PC-9 (cell line): ENCODE measurements at regions not wholly inside any gene's neighbourhood (a gene's known extent, or its start where the extent isn't known, plus 50 kb on each side); places are given as distances from the start of the nearest gene placed in this dataset.

Source experiments
- BruUV-seq: library from RNA; stranded (reverse); fragments of 400-500 nt; replicated peaks from 2 replicates; lab custom pipeline; 2021; lab: Mats Ljungman, UMichigan
- CTCF ChIA-PET: fragments of 300-600 bp; sonication (Branson Sonifier 250); formaldehyde crosslinking; loops from one replicate; lab custom pipeline; 2022; ENCODE audit warnings: antibody characterized with exemption; lab: Charles Lee
- POLR2A ChIA-PET: fragments of 300-600 bp; sonication (Branson Sonifier 250); formaldehyde crosslinking; loops from one replicate; lab custom pipeline; 2022; ENCODE audit warnings: antibody characterized with exemption; ENCODE audit not compliant: unreplicated experiment; lab: Charles Lee
- DNase-seq, 2 experiments: peaks; one replicate each; pipeline versions ENCODE4 v3.0.0 to v3.0.0-alpha.2; 2015 to 2022; ENCODE audit warnings: mixed read lengths in 1 of 2
- H2AFZ ChIP-seq: fragments of 200-600 bp; sonication (generic); 2 replicates; pipeline ENCODE4 v1.8.1; 2017; ENCODE audit warnings: antibody characterized with exemption
- H3F3A ChIP-seq: fragments of 200-600 bp; sonication (generic); 2 replicates; pipeline ENCODE4 v1.8.1; 2017; ENCODE audit warnings: antibody characterized with exemption, mild to moderate bottlenecking, low read depth; ENCODE audit not compliant: insufficient read depth
- H3K27ac ChIP-seq: fragments of 200-600 bp; sonication (generic); 2 replicates; pipeline ENCODE4 v1.6.1; 2016; ENCODE audit warnings: mixed run types
- H3K27me3 ChIP-seq: fragments of 200-600 bp; sonication (generic); 2 replicates; pipeline ENCODE4 v1.6.1; 2016; ENCODE audit warnings: low read depth, mixed run types; ENCODE audit not compliant: insufficient read depth
- H3K36me3 ChIP-seq: fragments of 200-600 bp; sonication (generic); 2 replicates; pipeline ENCODE4 v1.6.1; 2016; ENCODE audit warnings: low read depth, mixed run types
- H3K4me1 ChIP-seq: fragments of 200-600 bp; sonication (generic); replicated peaks from 2 replicates; pipeline ENCODE4 v1.6.1; 2016; ENCODE audit warnings: mixed run types; ENCODE audit not compliant: insufficient read depth
- H3K4me2 ChIP-seq: fragments of 200-600 bp; sonication (generic); 2 replicates; pipeline ENCODE4 v1.6.1; 2017; ENCODE audit warnings: mixed run types
- H3K4me3 ChIP-seq: fragments of 200-600 bp; sonication (generic); 2 replicates; pipeline ENCODE4 v1.6.1; 2016; ENCODE audit warnings: mixed run types
- H3K79me2 ChIP-seq: fragments of 200-600 bp; sonication (generic); 2 replicates; pipeline ENCODE4 v1.6.1; 2017; ENCODE audit warnings: low read depth, mixed run types
- H3K9me2 ChIP-seq: fragments of 200-600 bp; sonication (generic); 2 replicates; pipeline ENCODE4 v1.8.1; 2017; ENCODE audit warnings: mild to moderate bottlenecking; ENCODE audit not compliant: insufficient read depth
- H3K9me3 ChIP-seq: fragments of 200-600 bp; sonication (generic); 2 replicates; pipeline ENCODE4 v1.8.1; 2016; ENCODE audit warnings: low read depth; ENCODE audit not compliant: insufficient read depth
- H4K20me1 ChIP-seq: fragments of 200-600 bp; sonication (generic); 2 replicates; pipeline ENCODE4 v1.8.1; 2017; ENCODE audit not compliant: insufficient read depth
- CTCF ChIP-seq: fragments of 200-600 bp; sonication (generic); conservative IDR thresholded peaks from 2 replicates; pipeline ENCODE4 v1.6.1; 2017; ENCODE audit warnings: mixed run types, antibody characterized with exemption, mild to moderate bottlenecking, moderate library complexity
- EZH2 ChIP-seq: fragments of 200-600 bp; sonication (generic); IDR thresholded peaks from 2 replicates; pipeline ENCODE4 v1.8.0; 2017; ENCODE audit warnings: antibody characterized with exemption, low read depth
- intact Hi-C: fragments of 100-400 bp; cut with micrococcal nuclease; formaldehyde crosslinking; loops from one replicate; pipeline ENCODE4 v1.10.0; 2022; ENCODE audit not compliant: unreplicated experiment

- H3K4me1 ChIP-seq, result no peaks in the 10 kb centered on the region
- no peaks in the 10 kb centered on the region for H3K36me3 ChIP-seq
- no peak overlapping the region for H3K27ac ChIP-seq
- no peaks in the 10 kb centered on the region for H3F3A ChIP-seq
- H4K20me1 ChIP-seq, result no peaks in the 10 kb centered on the region
- H3K9me3 ChIP-seq, result no peaks in the 10 kb centered on the region
- ChIA-PET POLR2A (no interaction called here), CTCF (no interaction called here)
- no peak overlapping the region for H3K4me3 ChIP-seq
- no peak overlapping the region for H2AFZ ChIP-seq
- TF ChIP-seq CTCF, result no peak
- no peak for TF ChIP-seq EZH2
- H3K4me2 ChIP-seq, result no peak overlapping the region
- BruUV-seq, result no TSS peak
- H3K79me2 ChIP-seq, result no peaks in the 10 kb centered on the region
- no peak for DNase-seq
- no peaks in the 10 kb centered on the region for H3K27me3 ChIP-seq
- no peaks in the 10 kb centered on the region for H3K9me2 ChIP-seq
- intact Hi-C loops, result no loop called here
Measured at GRCh38 chr4:62683799-62684566, 1483.9 kb downstream of the ADGRL3 start.

- H3K27ac ChIP-seq, result no peak overlapping the region
- no peaks in the 10 kb centered on the region for H3K4me1 ChIP-seq
- TF ChIP-seq EZH2, result no peak
- no peak for TF ChIP-seq CTCF
- no peaks in the 10 kb centered on the region for H3K9me3 ChIP-seq
- ChIA-PET CTCF (no interaction called here), POLR2A (no interaction called here)
- no TSS peak for BruUV-seq
- no peaks in the 10 kb centered on the region for H3K27me3 ChIP-seq
- no peaks in the 10 kb centered on the region for H3K9me2 ChIP-seq
- no peak overlapping the region for H3K4me2 ChIP-seq
- H4K20me1 ChIP-seq, result no peaks in the 10 kb centered on the region
- DNase-seq, result no peak
- no peaks in the 10 kb centered on the region for H3F3A ChIP-seq
- no peak overlapping the region for H3K4me3 ChIP-seq
- H3K79me2 ChIP-seq, result no peaks in the 10 kb centered on the region
- H3K36me3 ChIP-seq, result no peaks in the 10 kb centered on the region
- no peak overlapping the region for H2AFZ ChIP-seq
- intact Hi-C loops, result no loop called here
Measured at GRCh38 chr4:62676962-62677361, 1476.8 kb downstream of the ADGRL3 start.

GRCh38 chr4:62670514-62670913, 1470.4 kb downstream of the ADGRL3 start:
- intact Hi-C loops, result no loop called here
- Histone ChIP-seq H3K27ac (no peak overlapping the region), H3K9me2 (no peaks in the 10 kb centered on the region), H3K4me2 (no peak overlapping the region), H3K36me3 (no peaks in the 10 kb centered on the region), H4K20me1 (no peaks in the 10 kb centered on the region), H3K4me1 (no peaks in the 10 kb centered on the region), H3K27me3 (no peaks in the 10 kb centered on the region), H3K4me3 (no peak overlapping the region), H3K9me3 (no peaks in the 10 kb centered on the region), H2AFZ (no peak overlapping the region), H3F3A (no peaks in the 10 kb centered on the region), H3K79me2 (no peaks in the 10 kb centered on the region)
- BruUV-seq, result no TSS peak
- TF ChIP-seq CTCF (no peak), EZH2 (no peak)
- DNase-seq, result no peak
- POLR2A ChIA-PET, result no interaction called here
- CTCF ChIA-PET, result no interaction called here
